ENCODE measurements at regions not wholly inside any gene's neighbourhood (a gene's known extent, or its start where the extent isn't known, plus 50 kb on each side); places are given as distances from the start of the nearest gene placed in this dataset.

DNA sequence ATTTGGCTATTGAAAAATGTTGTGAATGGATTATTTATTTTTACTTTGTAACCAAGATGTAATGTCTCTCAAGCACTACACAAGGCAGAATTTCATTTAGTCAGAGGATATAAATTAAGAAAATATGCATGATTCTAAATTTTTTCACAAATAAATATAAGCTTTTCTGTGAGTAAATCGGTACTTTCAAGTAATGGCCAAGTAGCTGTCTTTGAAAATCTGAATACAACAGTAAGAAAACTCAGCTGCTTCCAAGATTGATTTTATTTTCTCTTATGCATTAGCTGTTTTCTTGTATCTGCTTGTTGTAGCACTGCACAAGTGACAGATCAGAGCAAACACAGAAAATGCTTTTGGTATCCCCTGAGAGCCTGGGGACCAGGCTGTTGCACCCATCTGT lies 998.5 kb upstream of the GHITM start (continued):
- TF ChIP-seq YY1 (IDR thresholded peaks at IDR 0.05; ENCODE audit: extremely low read depth, insufficient replicate concordance, low read depth, low read length), result no peak

DNA sequence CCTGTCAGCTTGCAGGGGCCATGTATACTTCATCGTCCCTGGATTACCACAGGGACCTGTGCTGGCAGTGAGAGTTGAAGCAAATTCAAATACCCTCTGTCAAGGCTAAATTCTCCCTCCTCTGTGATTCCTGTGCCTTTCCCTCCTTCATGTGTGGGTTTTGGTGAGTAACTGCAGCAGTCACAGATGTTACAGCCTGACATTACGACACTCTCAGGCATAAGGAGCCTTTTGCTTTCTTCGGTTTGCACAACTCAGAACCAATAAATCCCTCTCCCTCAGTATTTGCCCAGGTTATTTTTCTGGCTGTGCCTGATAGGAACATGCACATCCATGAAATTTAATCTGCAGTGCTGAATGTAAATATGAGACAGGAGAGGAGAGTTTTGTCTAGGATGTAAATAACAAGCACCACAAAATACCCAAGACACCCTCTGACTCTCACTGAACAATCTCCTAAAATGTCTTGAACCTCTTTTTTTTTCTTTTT lies 997.2 kb upstream of the GHITM start:
- no peak for DNase-seq (ENCODE audit: low read depth, low spot score)
- no peak overlapping the region for H2AFZ ChIP-seq (ENCODE audit: low read depth, low read length, poor library complexity, severe bottlenecking)
- ATAC-seq, result no peak
- peaks cover 8 to 11% of the 10 kb centered on the region in 2 experiments; a peak in 2 of 4 replicates for H3K9me3 ChIP-seq (ENCODE audit: control insufficient read depth in 1 of 2, insufficient read depth in 1 of 2, low read depth in 1 of 2, low read length in 2 of 2)
- ChIA-PET POLR2A (no interaction called here), RAD21 (ENCODE audit: low non-redundant PET in 1 of 2, low total read pairs in 2 of 2, uncharacterized antibody in 2 of 2, unreplicated experiment in 2 of 2) (no interaction called here), CTCF (no interaction called here)
- no peak overlapping the region for H3K27ac ChIP-seq (ENCODE audit: low read depth, low read length)
- no peaks in the 10 kb centered on the region for H3K79me2 ChIP-seq (ENCODE audit: insufficient read depth, low read length)
- intact Hi-C loops (cut with micrococcal nuclease), result no loop called here
- no peak overlapping the region for H3K4me3 ChIP-seq (replicated peaks in 1 of 2; ENCODE audit: low read depth in 1 of 2, low read length in 2 of 2)
- no peaks in the 10 kb centered on the region for H3K4me1 ChIP-seq (ENCODE audit: control insufficient read depth in 1 of 2, insufficient read depth in 2 of 2, low read length in 2 of 2)
- no peaks in the 10 kb centered on the region for H3K27me3 ChIP-seq (ENCODE audit: insufficient read depth, low read length)
- H3K4me2 ChIP-seq (ENCODE audit: low read length), result no peak overlapping the region
- no peaks in the 10 kb centered on the region for H3K9me2 ChIP-seq (ENCODE audit: insufficient read depth)
- no peak for TF ChIP-seq EGR1 (IDR thresholded peaks at IDR 0.05; ENCODE audit: low read depth)
- TF ChIP-seq, protein P1, sequence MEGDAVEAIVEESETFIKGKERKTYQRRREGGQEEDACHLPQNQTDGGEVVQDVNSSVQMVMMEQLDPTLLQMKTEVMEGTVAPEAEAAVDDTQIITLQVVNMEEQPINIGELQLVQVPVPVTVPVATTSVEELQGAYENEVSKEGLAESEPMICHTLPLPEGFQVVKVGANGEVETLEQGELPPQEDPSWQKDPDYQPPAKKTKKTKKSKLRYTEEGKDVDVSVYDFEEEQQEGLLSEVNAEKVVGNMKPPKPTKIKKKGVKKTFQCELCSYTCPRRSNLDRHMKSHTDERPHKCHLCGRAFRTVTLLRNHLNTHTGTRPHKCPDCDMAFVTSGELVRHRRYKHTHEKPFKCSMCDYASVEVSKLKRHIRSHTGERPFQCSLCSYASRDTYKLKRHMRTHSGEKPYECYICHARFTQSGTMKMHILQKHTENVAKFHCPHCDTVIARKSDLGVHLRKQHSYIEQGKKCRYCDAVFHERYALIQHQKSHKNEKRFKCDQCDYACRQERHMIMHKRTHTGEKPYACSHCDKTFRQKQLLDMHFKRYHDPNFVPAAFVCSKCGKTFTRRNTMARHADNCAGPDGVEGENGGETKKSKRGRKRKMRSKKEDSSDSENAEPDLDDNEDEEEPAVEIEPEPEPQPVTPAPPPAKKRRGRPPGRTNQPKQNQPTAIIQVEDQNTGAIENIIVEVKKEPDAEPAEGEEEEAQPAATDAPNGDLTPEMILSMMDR (IDR thresholded peaks at IDR 0.05 in 2 of 3, conservative IDR thresholded peaks at IDR 0.05 in 1 of 3; ENCODE audit: borderline replicate concordance in 1 of 3, insufficient read depth in 1 of 3, low read depth in 2 of 3, low read length in 2 of 3), result no peak
- TF ChIP-seq JUND (IDR thresholded peaks at IDR 0.05), result no peak
- TF ChIP-seq SP1 (IDR thresholded peaks at IDR 0.05; ENCODE audit: low read depth), result no peak
- no peak for TF ChIP-seq TCF7L2 (IDR thresholded peaks at IDR 0.05; ENCODE audit: borderline replicate concordance, extremely low read depth, insufficient read depth, insufficient read length)
- H3K9ac ChIP-seq (ENCODE audit: low read length), result no peak overlapping the region
- no peaks in the 10 kb centered on the region for H3K36me3 ChIP-seq (ENCODE audit: control insufficient read depth in 1 of 2, insufficient read depth in 2 of 2, low read length in 2 of 2)
- BruUV-seq (replicated peaks), result no TSS peak
- H4K20me1 ChIP-seq (ENCODE audit: insufficient read depth), result no peaks in the 10 kb centered on the region

GRCh38 chr10:83144461-83144860 lies 994.8 kb upstream of the GHITM start:
- DNase-seq (ENCODE audit: low read depth, low spot score) (no peak), ATAC-seq (no peak)
- RAD21 ChIA-PET (ENCODE audit: low non-redundant PET in 1 of 2, low total read pairs in 2 of 2, uncharacterized antibody in 2 of 2, unreplicated experiment in 2 of 2), result no interaction called here
- TF ChIP-seq ZFX (IDR thresholded peaks at IDR 0.05) (no peak), CEBPB (IDR thresholded peaks at IDR 0.05; ENCODE audit: low read depth) (no peak), EZH2phosphoT487 (IDR thresholded peaks at IDR 0.05; ENCODE audit: borderline replicate concordance) (no peak), TCF7L2 (IDR thresholded peaks at IDR 0.05; ENCODE audit: borderline replicate concordance, extremely low read depth, insufficient read depth, insufficient read length) (no peak), SRF (IDR thresholded peaks at IDR 0.05; ENCODE audit: low read depth) (no peak), YY1 (IDR thresholded peaks at IDR 0.05; ENCODE audit: extremely low read depth, insufficient replicate concordance, low read depth, low read length) (no peak)
- TF ChIP-seq, protein P2, sequence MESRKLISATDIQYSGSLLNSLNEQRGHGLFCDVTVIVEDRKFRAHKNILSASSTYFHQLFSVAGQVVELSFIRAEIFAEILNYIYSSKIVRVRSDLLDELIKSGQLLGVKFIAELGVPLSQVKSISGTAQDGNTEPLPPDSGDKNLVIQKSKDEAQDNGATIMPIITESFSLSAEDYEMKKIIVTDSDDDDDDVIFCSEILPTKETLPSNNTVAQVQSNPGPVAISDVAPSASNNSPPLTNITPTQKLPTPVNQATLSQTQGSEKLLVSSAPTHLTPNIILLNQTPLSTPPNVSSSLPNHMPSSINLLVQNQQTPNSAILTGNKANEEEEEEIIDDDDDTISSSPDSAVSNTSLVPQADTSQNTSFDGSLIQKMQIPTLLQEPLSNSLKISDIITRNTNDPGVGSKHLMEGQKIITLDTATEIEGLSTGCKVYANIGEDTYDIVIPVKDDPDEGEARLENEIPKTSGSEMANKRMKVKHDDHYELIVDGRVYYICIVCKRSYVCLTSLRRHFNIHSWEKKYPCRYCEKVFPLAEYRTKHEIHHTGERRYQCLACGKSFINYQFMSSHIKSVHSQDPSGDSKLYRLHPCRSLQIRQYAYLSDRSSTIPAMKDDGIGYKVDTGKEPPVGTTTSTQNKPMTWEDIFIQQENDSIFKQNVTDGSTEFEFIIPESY (IDR thresholded peaks at IDR 0.05; ENCODE audit: extremely low read depth, insufficient replicate concordance, low read length), result no peak
- Histone ChIP-seq H4K20me1 (ENCODE audit: insufficient read depth) (no peaks in the 10 kb centered on the region), H3K27ac (ENCODE audit: low read depth, low read length) (no peak overlapping the region), H3K79me2 (ENCODE audit: insufficient read depth, low read length) (no peaks in the 10 kb centered on the region), H3K9me2 (ENCODE audit: insufficient read depth) (no peaks in the 10 kb centered on the region), H3K4me1 (ENCODE audit: control insufficient read depth in 1 of 2, insufficient read depth in 2 of 2, low read length in 2 of 2) (no peaks in the 10 kb centered on the region), H2AFZ (ENCODE audit: low read depth, low read length, poor library complexity, severe bottlenecking) (no peak overlapping the region), H3K9ac (ENCODE audit: low read length) (no peak overlapping the region), H3K9me3 (ENCODE audit: control insufficient read depth in 1 of 2, insufficient read depth in 1 of 2, low read depth in 1 of 2, low read length in 2 of 2) (peaks cover 13 to 16% of the 10 kb centered on the region in 2 experiments; a peak in 2 of 4 replicates), H3K4me2 (ENCODE audit: low read length) (no peak overlapping the region), H3K27me3 (ENCODE audit: insufficient read depth, low read length) (no peaks in the 10 kb centered on the region), H3K36me3 (ENCODE audit: control insufficient read depth in 1 of 2, insufficient read depth in 2 of 2, low read length in 2 of 2) (no peaks in the 10 kb centered on the region), H3K4me3 (replicated peaks in 1 of 2; ENCODE audit: low read depth in 1 of 2, low read length in 2 of 2) (no peak overlapping the region)
- POLR2A ChIA-PET, result no interaction called here
- intact Hi-C loops (cut with micrococcal nuclease), result no loop called here
- BruUV-seq (replicated peaks), result no TSS peak
- CTCF ChIA-PET, result no interaction called here

Data from HCT116 (cell line).